ENCODE measurements at regions not wholly inside any gene's neighbourhood (a gene's known extent, or its start where the extent isn't known, plus 50 kb on each side); places are given as distances from the start of the nearest gene placed in this dataset.

- DNase-seq (ENCODE audit: low spot score): no peak
- TF ChIP-seq CTCF (IDR thresholded peaks at IDR 0.05; ENCODE audit: extremely low read depth, missing control alignments): no peak
Observed at GRCh38 chr2:152929628-152930027, 211.2 kb downstream of the ARL6IP6 start.

- TF ChIP-seq CTCF (IDR thresholded peaks at IDR 0.05; ENCODE audit: extremely low read depth, missing control alignments): peak; percentile 87
- peak; percentile 46 for DNase-seq (ENCODE audit: low spot score)
Observed at GRCh38 chr2:152925547-152926448, 207.4 kb downstream of the ARL6IP6 start.

- DNase-seq (ENCODE audit: low spot score): no peak
Observed at GRCh38 chr2:152924722-152925121, 206.3 kb downstream of the ARL6IP6 start.

GRCh38 chr2:152924219-152924618 lies 205.8 kb downstream of the ARL6IP6 start:
- TF ChIP-seq CTCF (IDR thresholded peaks at IDR 0.05; ENCODE audit: extremely low read depth, missing control alignments): no peak
- DNase-seq (ENCODE audit: low spot score): no peak

More at GRCh38 chr2:152924722-152925121, 206.3 kb downstream of the ARL6IP6 start:
- TF ChIP-seq CTCF (IDR thresholded peaks at IDR 0.05; ENCODE audit: extremely low read depth, missing control alignments): no peak

GRCh38 chr2:152920846-152921245 lies 202.4 kb downstream of the ARL6IP6 start:
- TF ChIP-seq CTCF (IDR thresholded peaks at IDR 0.05; ENCODE audit: extremely low read depth, missing control alignments): no peak

GRCh38 chr2:152910970-152911369 lies 192.6 kb downstream of the ARL6IP6 start:
- no peak for DNase-seq (ENCODE audit: low spot score)
- TF ChIP-seq CTCF (IDR thresholded peaks at IDR 0.05; ENCODE audit: extremely low read depth, missing control alignments): no peak

More at GRCh38 chr2:152920846-152921245, 202.4 kb downstream of the ARL6IP6 start:
- DNase-seq (ENCODE audit: low spot score): no peak

GRCh38 chr2:152907046-152907445 lies 188.6 kb downstream of the ARL6IP6 start:
- no peak for TF ChIP-seq CTCF (IDR thresholded peaks at IDR 0.05; ENCODE audit: extremely low read depth, missing control alignments)
- DNase-seq (ENCODE audit: low spot score): no peak
